ENCODE measurements at regions not wholly inside any gene's neighbourhood (a gene's known extent, or its start where the extent isn't known, plus 50 kb on each side); places are given as distances from the start of the nearest gene placed in this dataset.

DNA sequence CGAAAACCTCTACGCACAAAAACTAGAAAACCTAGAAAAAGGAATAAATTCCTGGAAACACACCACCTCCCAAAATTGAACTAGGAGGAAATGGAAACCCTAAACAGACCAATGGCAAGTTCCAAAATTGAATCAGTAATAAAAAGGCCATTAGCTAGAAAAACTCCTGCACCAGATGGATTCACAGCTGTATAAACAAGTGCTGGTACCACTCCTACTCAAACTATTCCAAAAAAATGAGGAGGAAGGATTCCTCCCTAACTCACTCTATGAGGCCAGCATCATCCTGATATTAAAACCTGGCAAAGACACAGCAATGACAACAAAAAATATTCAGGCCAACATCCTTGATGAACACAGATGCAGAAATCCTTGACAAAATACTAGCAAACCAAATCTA lies 228.2 kb downstream of the CHRM2 start:
- no peaks in the 10 kb centered on the region for H3K27me3 ChIP-seq
- DNase-seq (no peak), ATAC-seq (no peak)
- H3K4me3 ChIP-seq: no peak overlapping the region
- H3K4me1 ChIP-seq: no peaks in the 10 kb centered on the region
- H3K9me3 ChIP-seq: no peaks in the 10 kb centered on the region
- TF ChIP-seq POLR2A (IDR thresholded peaks at IDR 0.05) (no peak), CTCF (IDR thresholded peaks at IDR 0.05) (no peak)
- WGBS (ENCODE audit: insufficient coverage, low coverage, low lambda C conversion rate, missing lambda C conversion rate): 79% methylated on average over 2 of the region's 2 CpGs
- H3K27ac ChIP-seq: no peak overlapping the region
- intact Hi-C loops (cut with DNase I): no loop called here
- H3K36me3 ChIP-seq: no peaks in the 10 kb centered on the region

GRCh38 chr7:137093198-137093597 lies 224.7 kb downstream of the CHRM2 start:
- Histone ChIP-seq H3K27me3 (no peaks in the 10 kb centered on the region), H3K27ac (no peak overlapping the region), H3K36me3 (no peaks in the 10 kb centered on the region), H3K4me3 (no peak overlapping the region), H3K4me1 (no peaks in the 10 kb centered on the region), H3K9me3 (no peaks in the 10 kb centered on the region)
- no peak for DNase-seq
- intact Hi-C loops (cut with DNase I): no loop called here
- no CpG with 5 or more reads among the region's 3 CpGs for WGBS (ENCODE audit: insufficient coverage, low coverage, low lambda C conversion rate, missing lambda C conversion rate)
- ATAC-seq: no peak
- TF ChIP-seq POLR2A (IDR thresholded peaks at IDR 0.05) (no peak), CTCF (IDR thresholded peaks at IDR 0.05) (no peak)

GRCh38 chr7:137091396-137091795 lies 222.9 kb downstream of the CHRM2 start:
- intact Hi-C loops (cut with DNase I): no loop called here
- H3K27me3 ChIP-seq: no peaks in the 10 kb centered on the region
- TF ChIP-seq CTCF (IDR thresholded peaks at IDR 0.05): no peak
- TF ChIP-seq POLR2A (IDR thresholded peaks at IDR 0.05): no peak

DNA sequence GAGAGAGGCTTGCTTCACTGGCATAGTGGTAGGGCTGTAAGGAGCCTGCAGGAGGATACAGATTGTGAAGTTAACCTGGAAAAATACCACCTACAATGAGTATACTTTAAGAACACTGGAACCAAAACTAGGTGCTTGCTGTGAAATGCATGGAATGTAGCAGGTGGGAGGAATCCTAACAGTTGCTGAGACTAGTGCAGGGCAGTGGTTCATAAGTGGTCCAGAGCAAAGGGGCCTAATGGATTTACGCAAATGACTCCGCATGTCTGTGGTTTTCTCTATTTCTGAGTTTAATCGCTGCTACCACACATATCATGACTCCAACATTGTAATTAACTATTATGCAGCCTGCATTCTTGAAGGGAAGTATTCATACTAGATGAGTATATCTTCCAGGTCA lies 218.4 kb downstream of the CHRM2 start:
- ATAC-seq (no peak), DNase-seq (no peak)
- Histone ChIP-seq H3K27me3 (no peaks in the 10 kb centered on the region), H3K4me3 (no peak overlapping the region), H3K27ac (no peak overlapping the region), H3K36me3 (no peaks in the 10 kb centered on the region), H3K9me3 (no peaks in the 10 kb centered on the region), H3K4me1 (peaks cover 0 to under 1% (median 0%) of the 10 kb centered on the region in 4 donors)
- intact Hi-C loops (cut with DNase I): no loop called here
- WGBS (ENCODE audit: insufficient coverage, low coverage, low lambda C conversion rate, missing lambda C conversion rate): 83% methylated on average over 3 of the region's 3 CpGs
- TF ChIP-seq POLR2A (IDR thresholded peaks at IDR 0.05) (no peak), CTCF (IDR thresholded peaks at IDR 0.05) (no peak)

More at GRCh38 chr7:137091396-137091795, 222.9 kb downstream of the CHRM2 start:
- peak in 1 of 4 donors; percentile 17 for ATAC-seq
- H3K36me3 ChIP-seq: no peaks in the 10 kb centered on the region
- no peaks in the 10 kb centered on the region for H3K4me1 ChIP-seq
- 11% methylated on average over 1 of the region's 2 CpGs for WGBS (ENCODE audit: insufficient coverage, low coverage, low lambda C conversion rate, missing lambda C conversion rate)
- H3K4me3 ChIP-seq: no peak overlapping the region
- no peak overlapping the region for H3K27ac ChIP-seq
- no peak for DNase-seq
- H3K9me3 ChIP-seq: no peaks in the 10 kb centered on the region
